Neutrophil (primary cell): ENCODE measurements at regions not wholly inside any gene's neighbourhood (a gene's known extent, or its start where the extent isn't known, plus 50 kb on each side); places are given as distances from the start of the nearest gene placed in this dataset.
"Not testable (repeated sequence)": the region's sequence is repeated elsewhere in the genome, so short reads cannot be mapped to it uniquely, and the experiment has no call there.

Experiments
- H3K27ac ChIP-seq: fragments of 200-600 bp; sonication (generic); 2 replicates; pipeline ENCODE4 v1.5.1; 2016; ENCODE audit warnings: mild to moderate bottlenecking, moderate library complexity
- H3K27me3 ChIP-seq: fragments of 200-600 bp; sonication (generic); 2 replicates; pipeline ENCODE4 v1.6.0; 2016; ENCODE audit warnings: mild to moderate bottlenecking
- H3K36me3 ChIP-seq: fragments of 200-600 bp; sonication (generic); 2 replicates; pipeline ENCODE4 v1.5.1; 2017
- H3K4me1 ChIP-seq, 2 experiments: fragments of 200-600 bp in 1 of 2; sonication (generic) in 1 of 2; 1 replicate in 1 of 2; 2 replicates in 1 of 2; pipeline versions ENCODE4 v1.5.1 to v1.6.1; 2013 to 2016; ENCODE audit warnings: low read depth in 1 of 2, low read length in 1 of 2, mild to moderate bottlenecking in 1 of 2, moderate library complexity in 1 of 2; ENCODE audit not compliant: control insufficient read depth in 1 of 2, insufficient read depth in 1 of 2
- H3K4me3 ChIP-seq, 2 experiments: fragments of 200-600 bp in 1 of 2; sonication (generic) in 1 of 2; 1 replicate in 1 of 2; 2 replicates in 1 of 2; pipeline ENCODE4 v1.5.1; 2013 to 2016; ENCODE audit warnings: low read depth in 1 of 2, low read length in 1 of 2, mild to moderate bottlenecking in 1 of 2, moderate library complexity in 1 of 2
- H3K9me3 ChIP-seq: fragments of 200-600 bp; sonication (generic); 2 replicates; pipeline ENCODE4 v1.5.1; 2016
- CTCF ChIP-seq: fragments of 200-600 bp; sonication (generic); IDR thresholded peaks from 2 replicates; pipeline ENCODE4 v1.5.1; 2016; ENCODE audit warnings: antibody characterized with exemption

GRCh38 chr15:20207607-20208006, 334.0 kb downstream of the GOLGA6L6 start:
- H3K4me3 ChIP-seq, H3K36me3 ChIP-seq, H3K27me3 ChIP-seq, H3K9me3 ChIP-seq, H3K4me1 ChIP-seq, H3K27ac ChIP-seq: not testable (repeated sequence)

GRCh38 chr15:20207198-20207597, 334.4 kb downstream of the GOLGA6L6 start:
- H3K4me3 ChIP-seq, H3K9me3 ChIP-seq, H3K27me3 ChIP-seq, H3K4me1 ChIP-seq, H3K36me3 ChIP-seq, H3K27ac ChIP-seq: not testable (repeated sequence)

GRCh38 chr15:20204177-20204866, 337.3 kb downstream of the GOLGA6L6 start:
- not testable (repeated sequence) for H3K36me3 ChIP-seq, H3K4me1 ChIP-seq, H3K27ac ChIP-seq, H3K4me3 ChIP-seq, H3K9me3 ChIP-seq, H3K27me3 ChIP-seq

GRCh38 chr15:20203649-20204150, 337.9 kb downstream of the GOLGA6L6 start:
- not testable (repeated sequence) for H3K4me1 ChIP-seq, H3K27ac ChIP-seq, H3K36me3 ChIP-seq, H3K27me3 ChIP-seq, H3K4me3 ChIP-seq, H3K9me3 ChIP-seq

- not testable (repeated sequence) for H3K27me3 ChIP-seq, H3K4me3 ChIP-seq, H3K27ac ChIP-seq, H3K4me1 ChIP-seq, H3K36me3 ChIP-seq, H3K9me3 ChIP-seq
- TF ChIP-seq CTCF = peak; percentile 46
These were observed 346.9 kb downstream of the GOLGA6L6 start for GRCh38 chr15:20194591-20195198.

- H3K9me3 ChIP-seq, H3K4me3 ChIP-seq, H3K36me3 ChIP-seq, H3K27ac ChIP-seq, H3K27me3 ChIP-seq, H3K4me1 ChIP-seq: not testable (repeated sequence)
These were observed 348.3 kb downstream of the GOLGA6L6 start for GRCh38 chr15:20192982-20193929.

- H3K4me1 ChIP-seq, H3K36me3 ChIP-seq, H3K27me3 ChIP-seq, H3K9me3 ChIP-seq, H3K4me3 ChIP-seq, H3K27ac ChIP-seq: not testable (repeated sequence)
These were observed 350.0 kb downstream of the GOLGA6L6 start for GRCh38 chr15:20191508-20192125.

- not testable (repeated sequence) for H3K27me3 ChIP-seq, H3K9me3 ChIP-seq, H3K27ac ChIP-seq, H3K4me3 ChIP-seq, H3K4me1 ChIP-seq, H3K36me3 ChIP-seq
These were observed 353.0 kb downstream of the GOLGA6L6 start for GRCh38 chr15:20188611-20189010.

GRCh38 chr15:20187370-20188355, 353.9 kb downstream of the GOLGA6L6 start:
- H3K27ac ChIP-seq = not testable (repeated sequence)

GRCh38 chr15:20184879-20185278, 356.7 kb downstream of the GOLGA6L6 start:
- H3K27ac ChIP-seq, H3K36me3 ChIP-seq, H3K9me3 ChIP-seq, H3K4me3 ChIP-seq, H3K27me3 ChIP-seq, H3K4me1 ChIP-seq: not testable (repeated sequence)

More at GRCh38 chr15:20187370-20188355, 353.9 kb downstream of the GOLGA6L6 start:
- H3K36me3 ChIP-seq, H3K4me3 ChIP-seq, H3K27me3 ChIP-seq, H3K4me1 ChIP-seq, H3K9me3 ChIP-seq: not testable (repeated sequence)

GRCh38 chr15:20168221-20168620, 373.4 kb downstream of the GOLGA6L6 start:
- H3K4me1 ChIP-seq, H3K9me3 ChIP-seq, H3K27me3 ChIP-seq, H3K36me3 ChIP-seq, H3K27ac ChIP-seq, H3K4me3 ChIP-seq: not testable (repeated sequence)
